GM23338 (cell line): ENCODE measurements at regions not wholly inside any gene's neighbourhood (a gene's known extent, or its start where the extent isn't known, plus 50 kb on each side); places are given as distances from the start of the nearest gene placed in this dataset.

ENCODE experiments used
- ATAC-seq: fragments of 200-7000 bp; cut with Tn5 transposase; 3 replicates; pipeline ENCODE4 v1.9.1; 2020
- DNase-seq: peaks from one replicate; pipeline ENCODE4 v3.0.0-alpha.2; 2015; ENCODE audit warnings: low spot score
- H2AFZ ChIP-seq: fragments of 200-600 bp; sonication (generic); 2 replicates; pipeline ENCODE4 v1.8.0; 2016; ENCODE audit warnings: antibody characterized with exemption, mild to moderate bottlenecking, moderate library complexity
- H3F3A ChIP-seq: fragments of 200-600 bp; sonication (generic); replicated peaks from 2 replicates; pipeline ENCODE4 v1.8.0; 2017; ENCODE audit warnings: antibody characterized with exemption, mixed run types, low read depth
- H3K27ac ChIP-seq: fragments of 200-600 bp; sonication (generic); 2 replicates; pipeline ENCODE4 v1.6.1; 2016; ENCODE audit warnings: low read depth
- H3K27me3 ChIP-seq: fragments of 200-600 bp; sonication (generic); 2 replicates; pipeline ENCODE4 v1.8.0; 2016; ENCODE audit warnings: mild to moderate bottlenecking, mixed run types, moderate library complexity; ENCODE audit not compliant: insufficient read depth
- H3K36me3 ChIP-seq: fragments of 200-600 bp; sonication (generic); 2 replicates; pipeline ENCODE4 v1.8.0; 2016; ENCODE audit warnings: mild to moderate bottlenecking; ENCODE audit not compliant: insufficient read depth
- H3K4me1 ChIP-seq: fragments of 200-600 bp; sonication (generic); 2 replicates; pipeline ENCODE4 v1.8.0; 2016; ENCODE audit warnings: mild to moderate bottlenecking, moderate library complexity; ENCODE audit not compliant: insufficient read depth
- H3K4me2 ChIP-seq: fragments of 200-600 bp; sonication (generic); 2 replicates; pipeline ENCODE4 v1.7.1; 2017; ENCODE audit warnings: mixed run types
- H3K4me3 ChIP-seq: fragments of 200-600 bp; sonication (generic); 2 replicates; pipeline ENCODE4 v1.6.1; 2016; ENCODE audit warnings: mixed run types
- H3K79me2 ChIP-seq: fragments of 200-600 bp; sonication (generic); replicated peaks from 2 replicates; pipeline ENCODE4 v1.8.0; 2017; ENCODE audit warnings: mild to moderate bottlenecking; ENCODE audit not compliant: insufficient read depth
- H3K9me2 ChIP-seq: fragments of 200-600 bp; sonication (generic); 2 replicates; pipeline ENCODE4 v1.8.0; 2017; ENCODE audit not compliant: insufficient read depth
- H4K20me1 ChIP-seq: fragments of 200-600 bp; sonication (generic); replicated peaks from 2 replicates; pipeline ENCODE4 v1.8.0; 2017; ENCODE audit warnings: mild to moderate bottlenecking; ENCODE audit not compliant: insufficient read depth
- H3K27ac Mint-ChIP-seq: 2 replicates; pipeline ENCODE4 v1.8.0; 2020; ENCODE audit warnings: inconsistent platforms, mild to moderate bottlenecking, moderate library complexity, mixed read lengths
- H3K27me3 Mint-ChIP-seq: 3 replicates; pipeline ENCODE4 v1.8.0; 2022; ENCODE audit warnings: low read depth, mild to moderate bottlenecking, moderate library complexity, mixed read lengths, inconsistent platforms; ENCODE audit not compliant: insufficient read depth, poor library complexity
- H3K36me3 Mint-ChIP-seq: 3 replicates; pipeline ENCODE4 v1.8.0; 2021; ENCODE audit warnings: low read depth, mild to moderate bottlenecking, inconsistent platforms, moderate library complexity, mixed read lengths
- H3K4me1 Mint-ChIP-seq: 3 replicates; pipeline ENCODE4 v1.8.0; 2020; ENCODE audit warnings: mild to moderate bottlenecking, inconsistent platforms, mixed read lengths
- H3K4me3 Mint-ChIP-seq: 3 replicates; pipeline ENCODE4 v1.8.0; 2021; ENCODE audit warnings: moderate library complexity, mild to moderate bottlenecking, inconsistent platforms, mixed read lengths
- H3K9me3 Mint-ChIP-seq: 3 replicates; pipeline ENCODE4 v1.8.0; 2020; ENCODE audit warnings: moderate library complexity, mild to moderate bottlenecking, inconsistent platforms, mixed read lengths
- CREB1 ChIP-seq: fragments of 250-450 bp; sonication (Bioruptor Pico); IDR thresholded peaks from 2 replicates; pipeline ENCODE4 v1.5.0; 2020; ENCODE audit warnings: low read depth, mild to moderate bottlenecking, moderate library complexity
- CTCF ChIP-seq, 2 experiments: fragments of 200-600 bp in 1 of 2; sonication (generic) in 1 of 2; conservative IDR thresholded peaks; 2 replicates each; pipeline versions ENCODE4 v1.5.1 to v1.6.1; 2016 to 2017; ENCODE audit warnings: antibody characterized with exemption in 2 of 2, low read depth in 2 of 2, mild to moderate bottlenecking in 2 of 2, moderate library complexity in 1 of 2
- EZH2 ChIP-seq: fragments of 200-600 bp; sonication (generic); IDR thresholded peaks from one replicate; pipeline ENCODE4 v1.8.0; 2017; ENCODE audit warnings: antibody characterized with exemption, mild to moderate bottlenecking, low read depth; ENCODE audit not compliant: unreplicated experiment
- EZH2phosphoT487 ChIP-seq: fragments of 200-600 bp; sonication (generic); IDR thresholded peaks from one replicate; pipeline ENCODE4 v1.8.1; 2018; ENCODE audit warnings: antibody characterized with exemption; ENCODE audit not compliant: unreplicated experiment
- JUNB ChIP-seq: IDR thresholded peaks from one replicate; pipeline ENCODE4 v1.6.1; 2016; ENCODE audit warnings: antibody characterized with exemption; ENCODE audit not compliant: unreplicated experiment
- NANOG ChIP-seq: IDR thresholded peaks from 2 replicates; pipeline ENCODE4 v1.6.1; 2016; ENCODE audit warnings: antibody characterized with exemption, borderline replicate concordance
- POLR2AphosphoS5 ChIP-seq: IDR thresholded peaks from 2 replicates; pipeline ENCODE4 v1.6.1; 2016; ENCODE audit warnings: antibody characterized with exemption, low read depth
- REST ChIP-seq: IDR thresholded peaks from one replicate; pipeline ENCODE4 v1.6.1; 2018; ENCODE audit warnings: antibody characterized with exemption; ENCODE audit not compliant: unreplicated experiment
- STAT1 ChIP-seq: IDR thresholded peaks from one replicate; pipeline ENCODE4 v1.6.1; 2016; ENCODE audit warnings: antibody characterized with exemption; ENCODE audit not compliant: unreplicated experiment
- ZNF114 ChIP-seq: fragments of 250-450 bp; sonication (Bioruptor Pico); IDR thresholded peaks from 2 replicates; pipeline ENCODE4 v1.5.0; 2020; ENCODE audit warnings: mild to moderate bottlenecking, moderate library complexity
- ZNF462 ChIP-seq: fragments of 250-450 bp; sonication (Bioruptor Pico); IDR thresholded peaks from 2 replicates; pipeline ENCODE4 v1.5.0; 2020; ENCODE audit warnings: mild to moderate bottlenecking, moderate library complexity

- Histone ChIP-seq H3K9me2 (0 out of 2 replicates have a peak, but pooled peaks cover 2% of the 10 kb centered on the region), H3K27ac (no peak overlapping the region), H3K4me3 (no peak overlapping the region), H4K20me1 (no peaks in the 10 kb centered on the region), H3K4me1 (peaks cover 7% of the 10 kb centered on the region; the same call in 1 of the 2 replicates), H3F3A (no peaks in the 10 kb centered on the region), H3K4me2 (no peak overlapping the region), H3K36me3 (no peaks in the 10 kb centered on the region), H3K27me3 (no peaks in the 10 kb centered on the region), H2AFZ (no peak overlapping the region), H3K79me2 (no peaks in the 10 kb centered on the region)
- H3K27me3 Mint-ChIP-seq = peaks cover 6% of the 10 kb centered on the region
- H3K4me3 Mint-ChIP-seq = no peak overlapping the region
- H3K27ac Mint-ChIP-seq = no peak overlapping the region
- DNase-seq (peak; percentile 48), ATAC-seq (no peak)
- peaks cover 4% of the 10 kb centered on the region; the same call in 1 of the 3 replicates for H3K36me3 Mint-ChIP-seq
- H3K4me1 Mint-ChIP-seq = peaks cover 4% of the 10 kb centered on the region; the same call in 1 of the 3 replicates
- H3K9me3 Mint-ChIP-seq = peaks cover 24% of the 10 kb centered on the region
- TF ChIP-seq POLR2AphosphoS5 (no peak), ZNF114 (no peak), CREB1 (CRISPR knock-in tag) (no peak), STAT1 (no peak), CTCF (conservative IDR thresholded peaks at IDR 0.05; ENCODE audit: low read depth in 2 of 2) (peak; percentile 49 to 66), JUNB (no peak), REST (no peak), EZH2 (no peak)
Measured at GRCh38 chr19:20478936-20479335, 86.6 kb downstream of the ZNF737 start.

- Histone ChIP-seq H3K36me3 (no peaks in the 10 kb centered on the region), H3K9me2 (peaks cover 6% of the 10 kb centered on the region; the same call in 1 of the 2 replicates), H2AFZ (peak overlapping the region; percentile 94), H4K20me1 (no peaks in the 10 kb centered on the region), H3K79me2 (no peaks in the 10 kb centered on the region), H3K4me3 (no peak overlapping the region), H3K27me3 (no peaks in the 10 kb centered on the region), H3K4me1 (no peaks in the 10 kb centered on the region), H3K27ac (no peak overlapping the region), H3K4me2 (no peak overlapping the region), H3F3A (no peaks in the 10 kb centered on the region)
- H3K9me3 Mint-ChIP-seq = peaks cover 11% of the 10 kb centered on the region
- no peak for ATAC-seq
- no peak overlapping the region for H3K27ac Mint-ChIP-seq
- peaks cover 5% of the 10 kb centered on the region for H3K27me3 Mint-ChIP-seq
- DNase-seq = peak; percentile 22
- no peaks in the 10 kb centered on the region for H3K4me1 Mint-ChIP-seq
- H3K4me3 Mint-ChIP-seq = no peak overlapping the region
- H3K36me3 Mint-ChIP-seq = no peaks in the 10 kb centered on the region; the same call in 2 of the 3 replicates
- TF ChIP-seq EZH2phosphoT487 (no peak), STAT1 (no peak), NANOG (no peak), ZNF462 (CRISPR knock-in tag) (no peak), ZNF114 (no peak), EZH2 (no peak)
Measured at GRCh38 chr19:20472854-20473253, 92.7 kb downstream of the ZNF737 start.
